Ovary (tissue), 7 donors: ENCODE measurements at regions not wholly inside any gene's neighbourhood (a gene's known extent, or its start where the extent isn't known, plus 50 kb on each side); places are given as distances from the start of the nearest gene placed in this dataset.

Experiments
- DNase-seq, 5 donors: peaks; one replicate each; pipeline ENCODE4 v3.0.0-alpha.2; 2019 to 2020
- H3K27ac ChIP-seq, 2 donors: fragments of 200-600 bp; one replicate each; pipeline versions ENCODE4 v1.5.1 to v1.8.0; 2019 to 2022
- H3K27me3 ChIP-seq: fragments of 200-600 bp; one replicate; pipeline ENCODE4 v1.8.0; 2022
- H3K36me3 ChIP-seq: fragments of 200-600 bp; sonication (generic); one replicate; pipeline ENCODE4 v1.5.1; 2019
- H3K4me1 ChIP-seq: one replicate; pipeline ENCODE4 v1.8.1; 2013; ENCODE audit warnings: mild to moderate bottlenecking, moderate library complexity; ENCODE audit not compliant: insufficient read depth
- H3K4me3 ChIP-seq: fragments of 200-600 bp; sonication (generic); one replicate; pipeline ENCODE4 v1.5.1; 2017
- H3K9me3 ChIP-seq, 2 donors: fragments of 200-600 bp in 1 of 2; sonication (generic) in 1 of 2; one replicate each; pipeline versions ENCODE4 v1.5.1 to v1.8.1; 2013 to 2019; ENCODE audit warnings: mild to moderate bottlenecking in 1 of 2, moderate library complexity in 1 of 2
- EP300 ChIP-seq: sonication (generic); formaldehyde crosslinking; IDR thresholded peaks from one replicate; pipeline ENCODE4 v1.6.1; 2017; ENCODE audit warnings: antibody characterized with exemption
- POLR2A ChIP-seq: fragments of 450-650 bp; IDR thresholded peaks from one replicate; pipeline ENCODE4 v1.6.1; 2017; ENCODE audit warnings: antibody characterized with exemption, mild to moderate bottlenecking, moderate library complexity
- WGBS, 3 donors: extraction: QIAGEN DNeasy Blood & Tissue Kit in 1 of 3; methylation state at CpG; one replicate each; pipeline versions ENCODE4 v1.1.5 to v1.1.7; 2013 to 2017; 5-methylcytosine and 5-hydroxymethylcytosine counted together
- intact Hi-C, 4 donors: fragments of 100-400 bp; cut with DNase I; formaldehyde crosslinking; loops; one replicate each; pipeline versions ENCODE4 v1.11.0 to v1.15.1; 2022 to 2023
- TF ChIP-seq, protein P1 (sequence below), 3 donors: fragments of 450-650 bp in 2 of 3; fragments of 200-600 bp in 1 of 3; IDR thresholded peaks; one replicate each; pipeline versions ENCODE4 v1.5.1 to v1.8.0; 2016 to 2022; ENCODE audit warnings: antibody characterized with exemption in 3 of 3, mild to moderate bottlenecking in 1 of 3
- donor health status: DM: no; HTN: no; CAD: no; lungs with moderate emphysema.
- donor health status: DM: no; HTN: no; CAD: no.
- donor health status: Bipolar disorder and iron deficiency.
- donor health status: DM: no; HTN: no; CAD: no.
- donor health status: DM: yes; HTN: yes; CAD: no.

DNA sequence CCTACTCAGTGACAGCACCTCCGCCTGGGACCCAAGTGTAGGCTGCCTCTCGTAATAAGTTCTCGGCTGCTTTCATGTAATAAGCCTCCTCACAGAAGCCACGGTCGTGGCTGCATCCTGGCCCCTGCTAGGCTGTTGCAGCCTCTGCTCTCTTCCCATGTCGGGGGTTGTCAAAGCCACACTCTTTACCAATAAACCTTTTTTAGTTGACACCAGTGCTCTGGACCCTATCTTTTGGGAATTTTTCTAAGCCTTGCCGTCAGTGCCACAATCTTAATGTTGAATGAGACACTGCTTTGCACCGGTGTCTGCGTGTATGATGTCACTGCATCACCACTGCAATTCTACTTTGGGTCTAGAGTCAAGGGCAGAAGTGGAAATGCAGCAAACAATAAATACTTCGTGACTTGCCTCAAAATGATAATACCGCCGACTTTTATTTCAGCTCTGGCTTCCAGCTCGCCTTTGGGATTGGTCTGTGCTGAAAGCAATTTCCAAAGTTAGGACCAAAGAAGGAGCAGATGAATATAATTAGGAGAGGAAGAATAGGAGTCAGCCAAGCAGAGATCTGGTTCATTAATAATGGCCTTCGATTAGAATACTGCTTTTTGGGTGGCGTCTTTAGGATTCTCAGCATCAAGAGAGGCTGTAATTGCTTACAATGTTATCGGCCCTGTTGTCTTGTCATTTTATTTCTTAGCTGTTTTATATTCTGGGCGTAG is 57.6 kb upstream of the CCN6 start:
- TF ChIP-seq, protein P1, sequence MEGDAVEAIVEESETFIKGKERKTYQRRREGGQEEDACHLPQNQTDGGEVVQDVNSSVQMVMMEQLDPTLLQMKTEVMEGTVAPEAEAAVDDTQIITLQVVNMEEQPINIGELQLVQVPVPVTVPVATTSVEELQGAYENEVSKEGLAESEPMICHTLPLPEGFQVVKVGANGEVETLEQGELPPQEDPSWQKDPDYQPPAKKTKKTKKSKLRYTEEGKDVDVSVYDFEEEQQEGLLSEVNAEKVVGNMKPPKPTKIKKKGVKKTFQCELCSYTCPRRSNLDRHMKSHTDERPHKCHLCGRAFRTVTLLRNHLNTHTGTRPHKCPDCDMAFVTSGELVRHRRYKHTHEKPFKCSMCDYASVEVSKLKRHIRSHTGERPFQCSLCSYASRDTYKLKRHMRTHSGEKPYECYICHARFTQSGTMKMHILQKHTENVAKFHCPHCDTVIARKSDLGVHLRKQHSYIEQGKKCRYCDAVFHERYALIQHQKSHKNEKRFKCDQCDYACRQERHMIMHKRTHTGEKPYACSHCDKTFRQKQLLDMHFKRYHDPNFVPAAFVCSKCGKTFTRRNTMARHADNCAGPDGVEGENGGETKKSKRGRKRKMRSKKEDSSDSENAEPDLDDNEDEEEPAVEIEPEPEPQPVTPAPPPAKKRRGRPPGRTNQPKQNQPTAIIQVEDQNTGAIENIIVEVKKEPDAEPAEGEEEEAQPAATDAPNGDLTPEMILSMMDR (IDR thresholded peaks at IDR 0.05), result no peak
- TF ChIP-seq EP300 (no peak), POLR2A (no peak)
- Histone ChIP-seq H3K27ac (no peak overlapping the region), H3K4me1 (no peaks in the 10 kb centered on the region), H3K4me3 (no peak overlapping the region), H3K9me3 (no peaks in the 10 kb centered on the region), H3K36me3 (no peaks in the 10 kb centered on the region), H3K27me3 (no peaks in the 10 kb centered on the region)
- intact Hi-C loops, result loop anchor here (2.0 to 5.0 kb wide), 3 partner anchors 46 to 286 kb away; no protein-coding TSS in a partner anchor
- 62 to 75% (median 72%) methylated on average over 17 of the region's 17 CpGs for WGBS, 3 donors
- no peak for DNase-seq

DNA sequence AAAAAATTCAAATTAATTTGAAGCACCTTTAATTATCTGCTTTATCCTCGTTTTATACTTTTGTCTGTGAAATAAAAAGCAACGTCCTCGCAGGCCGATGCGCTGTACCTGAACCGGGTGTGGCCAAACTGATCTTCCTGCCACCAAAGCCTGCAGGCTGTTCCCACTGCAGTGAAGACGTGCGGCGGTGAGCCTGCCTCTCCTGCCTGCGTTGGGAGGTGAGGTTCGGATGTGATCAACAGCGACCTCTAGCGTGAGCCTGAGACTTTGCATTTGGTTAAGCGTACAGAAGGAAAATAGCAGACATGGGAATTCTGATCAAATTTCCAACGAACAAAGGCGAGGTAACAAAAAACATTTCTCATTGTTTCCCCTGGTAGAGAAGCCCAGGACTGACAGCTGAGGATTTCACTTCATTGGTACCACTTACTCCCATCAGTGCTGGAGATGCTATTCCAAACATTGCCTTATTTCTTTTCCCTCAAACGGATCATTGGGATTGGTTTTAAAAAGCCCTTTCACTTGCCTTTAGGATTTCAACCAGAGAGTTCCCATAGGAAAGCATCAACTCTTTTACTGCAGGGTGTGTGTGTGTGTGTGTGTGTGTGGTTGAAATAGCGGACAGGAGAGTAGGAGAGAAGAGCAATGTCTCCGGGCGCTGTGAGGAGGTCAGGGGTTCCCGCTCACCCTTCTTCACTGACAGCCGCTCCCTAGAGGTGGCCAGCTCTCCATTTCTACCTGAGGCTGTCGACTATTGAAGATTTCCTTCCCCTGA is 56.6 kb upstream of the CCN6 start:
- Histone ChIP-seq H3K27me3 (no peaks in the 10 kb centered on the region), H3K9me3 (no peaks in the 10 kb centered on the region), H3K4me1 (no peaks in the 10 kb centered on the region), H3K27ac (peak overlapping the region in 1 of 2 donors; percentile 11), H3K4me3 (no peak overlapping the region), H3K36me3 (no peaks in the 10 kb centered on the region)
- intact Hi-C loops, result loop anchor here (2.0 to 5.0 kb wide), 3 partner anchors 45 to 286 kb away; no protein-coding TSS in a partner anchor
- 20 to 22% (median 20%) methylated on average over 23 of the region's 23 CpGs for WGBS, 3 donors
- peak; percentile 79 to 85 (median 83) for DNase-seq
- TF ChIP-seq EP300, result no peak
- TF ChIP-seq, protein P1 (IDR thresholded peaks at IDR 0.05), result peak; percentile 78 to 94 (median 85)
- TF ChIP-seq POLR2A, result no peak

DNA sequence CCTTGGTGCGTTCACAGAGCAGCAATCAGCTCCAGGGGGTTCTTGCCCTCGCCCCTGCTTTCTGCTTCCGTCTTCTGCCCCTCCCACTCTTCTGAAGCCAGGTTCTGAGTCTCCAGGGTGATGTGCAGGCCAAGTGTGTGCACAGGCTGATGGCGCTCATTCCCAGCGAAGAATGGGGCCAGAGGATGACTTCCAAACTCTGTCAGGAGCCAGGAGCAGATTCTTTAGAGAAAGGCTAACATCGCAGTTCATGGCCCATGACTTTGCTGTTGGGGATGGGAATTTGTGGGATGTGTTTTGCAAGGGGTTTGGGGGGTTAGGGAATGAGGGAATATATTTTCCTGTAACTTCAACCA is 56.1 kb upstream of the CCN6 start:
- DNase-seq, result peak in 1 of 5 donors; percentile 37
- Histone ChIP-seq H3K4me3 (no peak overlapping the region), H3K27me3 (no peaks in the 10 kb centered on the region), H3K4me1 (no peaks in the 10 kb centered on the region), H3K9me3 (no peaks in the 10 kb centered on the region), H3K27ac (peak overlapping the region in 1 of 2 donors; percentile 11), H3K36me3 (no peaks in the 10 kb centered on the region)
- intact Hi-C loops, result loop anchor here (2.0 to 5.0 kb wide), 3 partner anchors 44 to 287 kb away; no protein-coding TSS in a partner anchor
- no peak for TF ChIP-seq EP300
- 61 to 69% (median 67%) methylated on average over 6 of the region's 6 CpGs for WGBS, 3 donors

DNA sequence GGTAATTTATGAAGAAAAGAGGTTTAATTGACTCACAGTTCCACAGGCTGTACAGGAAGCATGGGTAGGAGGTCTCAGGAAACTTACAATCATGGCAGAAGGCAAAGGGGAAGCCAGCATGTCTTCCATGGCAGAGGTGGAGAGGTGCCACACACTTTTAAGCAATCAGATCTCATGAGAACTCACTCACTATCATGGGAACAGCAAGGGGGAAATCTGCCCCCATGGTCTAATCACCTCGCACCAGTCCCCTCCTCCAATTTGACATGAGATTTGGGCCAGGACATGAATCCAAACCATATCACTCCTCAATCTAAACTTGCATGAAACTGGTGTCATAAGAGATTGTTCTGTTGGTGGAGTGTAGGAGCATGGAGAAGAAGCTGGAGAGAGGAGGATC is 51.6 kb upstream of the CCN6 start:
- intact Hi-C loops, result no loop called here
- peaks cover 1% of the 10 kb centered on the region for H3K4me1 ChIP-seq
- no peak overlapping the region for H3K27ac ChIP-seq
- H3K9me3 ChIP-seq, result no peaks in the 10 kb centered on the region
- no peak for TF ChIP-seq EP300
- no peak for TF ChIP-seq POLR2A
- TF ChIP-seq, protein P1 (IDR thresholded peaks at IDR 0.05), result no peak
- H3K27me3 ChIP-seq, result no peaks in the 10 kb centered on the region
- no peaks in the 10 kb centered on the region for H3K36me3 ChIP-seq
- no peak for DNase-seq
- no peak overlapping the region for H3K4me3 ChIP-seq
- 89 to 100% (median 100%) methylated on average over 1 of the region's 1 CpG for whole genome bisulfite sequencing, 3 donors
